Panc1 (cell line): ENCODE measurements at regions not wholly inside any gene's neighbourhood (a gene's known extent, or its start where the extent isn't known, plus 50 kb on each side); places are given as distances from the start of the nearest gene placed in this dataset.

ENCODE experiments used
- TF ChIP-seq, protein P1 (sequence below): fragments of 450-650 bp; IDR thresholded peaks from 2 replicates; pipeline ENCODE4 v1.5.1; 2017; ENCODE audit warnings: mild to moderate bottlenecking
- TF ChIP-seq, protein P2 (sequence below), 2 experiments: IDR thresholded peaks; 2 replicates each; pipeline ENCODE4 v1.6.1; 2011 to 2012; ENCODE audit warnings: low read depth in 2 of 2, control low read depth in 1 of 2, low read length in 1 of 2, mild to moderate bottlenecking in 1 of 2, moderate library complexity in 1 of 2; ENCODE audit not compliant: insufficient read depth in 1 of 2

DNA sequence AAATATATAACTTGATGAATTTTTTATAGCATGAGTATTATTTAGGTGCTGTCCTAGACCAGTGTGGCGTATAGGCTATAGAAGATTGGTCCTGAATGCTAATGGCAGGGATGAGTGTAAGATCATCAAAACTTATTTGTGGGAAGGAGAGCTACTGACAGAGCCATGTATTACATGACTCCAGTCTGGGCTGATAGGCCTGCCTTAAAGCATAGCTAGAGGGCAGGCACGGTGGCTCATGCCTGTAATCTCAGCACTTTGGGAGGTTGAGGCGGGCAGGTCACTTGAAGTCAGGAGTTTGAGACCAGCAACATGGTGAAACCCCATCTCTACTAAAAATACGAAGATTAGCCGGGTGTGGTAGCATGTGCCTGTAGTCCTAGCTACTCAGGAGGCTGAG lies 198.1 kb upstream of the KLF14 start:
- TF ChIP-seq, protein P1, sequence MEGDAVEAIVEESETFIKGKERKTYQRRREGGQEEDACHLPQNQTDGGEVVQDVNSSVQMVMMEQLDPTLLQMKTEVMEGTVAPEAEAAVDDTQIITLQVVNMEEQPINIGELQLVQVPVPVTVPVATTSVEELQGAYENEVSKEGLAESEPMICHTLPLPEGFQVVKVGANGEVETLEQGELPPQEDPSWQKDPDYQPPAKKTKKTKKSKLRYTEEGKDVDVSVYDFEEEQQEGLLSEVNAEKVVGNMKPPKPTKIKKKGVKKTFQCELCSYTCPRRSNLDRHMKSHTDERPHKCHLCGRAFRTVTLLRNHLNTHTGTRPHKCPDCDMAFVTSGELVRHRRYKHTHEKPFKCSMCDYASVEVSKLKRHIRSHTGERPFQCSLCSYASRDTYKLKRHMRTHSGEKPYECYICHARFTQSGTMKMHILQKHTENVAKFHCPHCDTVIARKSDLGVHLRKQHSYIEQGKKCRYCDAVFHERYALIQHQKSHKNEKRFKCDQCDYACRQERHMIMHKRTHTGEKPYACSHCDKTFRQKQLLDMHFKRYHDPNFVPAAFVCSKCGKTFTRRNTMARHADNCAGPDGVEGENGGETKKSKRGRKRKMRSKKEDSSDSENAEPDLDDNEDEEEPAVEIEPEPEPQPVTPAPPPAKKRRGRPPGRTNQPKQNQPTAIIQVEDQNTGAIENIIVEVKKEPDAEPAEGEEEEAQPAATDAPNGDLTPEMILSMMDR, result no peak
- TF ChIP-seq, protein P2, sequence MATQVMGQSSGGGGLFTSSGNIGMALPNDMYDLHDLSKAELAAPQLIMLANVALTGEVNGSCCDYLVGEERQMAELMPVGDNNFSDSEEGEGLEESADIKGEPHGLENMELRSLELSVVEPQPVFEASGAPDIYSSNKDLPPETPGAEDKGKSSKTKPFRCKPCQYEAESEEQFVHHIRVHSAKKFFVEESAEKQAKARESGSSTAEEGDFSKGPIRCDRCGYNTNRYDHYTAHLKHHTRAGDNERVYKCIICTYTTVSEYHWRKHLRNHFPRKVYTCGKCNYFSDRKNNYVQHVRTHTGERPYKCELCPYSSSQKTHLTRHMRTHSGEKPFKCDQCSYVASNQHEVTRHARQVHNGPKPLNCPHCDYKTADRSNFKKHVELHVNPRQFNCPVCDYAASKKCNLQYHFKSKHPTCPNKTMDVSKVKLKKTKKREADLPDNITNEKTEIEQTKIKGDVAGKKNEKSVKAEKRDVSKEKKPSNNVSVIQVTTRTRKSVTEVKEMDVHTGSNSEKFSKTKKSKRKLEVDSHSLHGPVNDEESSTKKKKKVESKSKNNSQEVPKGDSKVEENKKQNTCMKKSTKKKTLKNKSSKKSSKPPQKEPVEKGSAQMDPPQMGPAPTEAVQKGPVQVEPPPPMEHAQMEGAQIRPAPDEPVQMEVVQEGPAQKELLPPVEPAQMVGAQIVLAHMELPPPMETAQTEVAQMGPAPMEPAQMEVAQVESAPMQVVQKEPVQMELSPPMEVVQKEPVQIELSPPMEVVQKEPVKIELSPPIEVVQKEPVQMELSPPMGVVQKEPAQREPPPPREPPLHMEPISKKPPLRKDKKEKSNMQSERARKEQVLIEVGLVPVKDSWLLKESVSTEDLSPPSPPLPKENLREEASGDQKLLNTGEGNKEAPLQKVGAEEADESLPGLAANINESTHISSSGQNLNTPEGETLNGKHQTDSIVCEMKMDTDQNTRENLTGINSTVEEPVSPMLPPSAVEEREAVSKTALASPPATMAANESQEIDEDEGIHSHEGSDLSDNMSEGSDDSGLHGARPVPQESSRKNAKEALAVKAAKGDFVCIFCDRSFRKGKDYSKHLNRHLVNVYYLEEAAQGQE (IDR thresholded peaks at IDR 0.05; ENCODE audit: insufficient read depth in 1 of 2, low read depth in 2 of 2, low read length in 1 of 2), result no peak
